ENCODE measurements at regions not wholly inside any gene's neighbourhood (a gene's known extent, or its start where the extent isn't known, plus 50 kb on each side); places are given as distances from the start of the nearest gene placed in this dataset.

DNA sequence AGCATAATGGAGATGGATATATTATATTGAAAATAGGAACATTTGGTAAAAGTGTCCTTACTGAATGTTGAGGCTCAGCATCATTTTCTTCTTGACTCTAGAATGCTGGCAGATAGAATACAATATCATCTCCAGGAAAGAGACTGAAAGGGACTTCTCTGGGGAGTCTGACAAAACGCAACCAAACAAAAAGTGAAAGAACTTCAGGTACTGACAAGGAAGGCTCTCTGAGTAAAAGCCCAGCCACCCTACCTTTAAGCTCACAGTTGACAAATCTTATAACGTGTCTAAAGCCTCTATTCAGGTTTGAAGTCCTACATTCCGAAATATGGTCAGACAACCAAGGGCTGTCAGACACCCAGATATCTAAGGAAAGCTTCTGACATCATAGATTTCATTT lies 590.8 kb downstream of the SOX6 start:
- no peak for DNase-seq (ENCODE audit: low read depth, low spot score)

DNA sequence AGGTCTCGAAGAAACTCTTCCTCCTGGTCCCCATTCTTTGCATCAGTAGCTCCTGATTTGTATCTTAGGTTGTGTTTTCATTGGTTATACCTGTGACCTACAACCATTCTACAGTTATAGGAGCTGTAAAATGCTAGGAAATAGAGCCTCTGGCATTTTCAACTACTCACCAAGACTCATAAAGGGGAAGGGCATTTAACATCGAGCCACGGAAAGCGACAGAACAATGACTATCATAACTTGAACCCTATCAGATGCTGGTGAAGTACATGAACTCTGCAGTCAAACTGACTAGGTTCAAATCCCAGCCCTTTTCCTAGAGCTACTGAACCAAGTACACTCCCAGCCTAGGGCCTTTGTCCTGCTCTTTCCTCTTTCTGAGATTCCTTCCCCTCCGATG lies 588.0 kb downstream of the SOX6 start:
- no peak for DNase-seq (ENCODE audit: low read depth, low spot score)

DNA sequence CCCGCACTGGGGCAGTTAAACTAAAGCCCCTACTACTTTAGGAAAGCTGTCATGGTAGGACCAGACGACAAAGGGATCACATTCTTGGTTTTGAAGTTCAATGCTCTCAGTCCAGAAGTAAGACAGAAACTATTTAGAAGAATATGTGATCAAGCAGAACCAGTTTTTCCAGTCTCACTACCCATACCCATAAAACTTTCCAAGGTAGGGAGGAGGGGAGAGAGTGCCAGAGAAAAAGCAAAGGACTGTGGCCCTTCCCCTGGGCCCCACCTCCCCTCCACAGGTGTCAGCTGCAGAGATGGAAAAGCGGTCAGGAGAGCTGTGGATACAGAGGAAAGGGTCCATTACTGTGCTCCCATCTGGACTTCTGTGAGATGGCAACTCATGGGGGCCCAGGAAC lies 587.1 kb downstream of the SOX6 start:
- DNase-seq (ENCODE audit: low read depth, low spot score): no peak

DNA sequence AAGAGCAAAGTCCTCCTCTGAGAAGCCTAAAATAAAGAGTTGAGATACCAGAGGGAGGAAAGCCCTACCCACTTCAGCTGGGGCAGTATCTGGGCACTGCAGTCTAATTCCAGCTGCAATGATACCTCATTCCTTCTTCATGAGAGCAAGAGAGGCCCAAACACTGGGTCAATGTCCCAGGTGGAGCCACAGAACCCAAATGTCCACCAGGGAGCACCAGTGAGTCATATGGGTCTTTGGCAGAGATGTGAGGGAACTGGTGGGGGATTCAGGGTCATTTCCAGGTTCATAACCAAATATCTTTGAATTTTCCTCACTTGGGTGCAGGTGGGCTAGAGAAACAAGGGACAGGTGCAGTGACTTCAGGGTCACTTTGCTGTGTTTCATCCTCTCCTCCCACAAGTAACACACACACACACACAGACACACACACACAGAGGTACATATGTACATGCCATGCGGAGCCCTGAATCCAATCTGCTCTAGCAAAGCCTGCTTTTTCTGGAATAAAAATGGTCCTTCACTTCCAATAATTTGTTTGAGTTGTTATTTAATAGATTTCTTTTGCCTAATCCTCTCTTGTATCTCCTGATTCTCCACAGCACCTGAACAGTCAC lies 585.4 kb downstream of the SOX6 start:
- DNase-seq (ENCODE audit: low read depth, low spot score): no peak

DNA sequence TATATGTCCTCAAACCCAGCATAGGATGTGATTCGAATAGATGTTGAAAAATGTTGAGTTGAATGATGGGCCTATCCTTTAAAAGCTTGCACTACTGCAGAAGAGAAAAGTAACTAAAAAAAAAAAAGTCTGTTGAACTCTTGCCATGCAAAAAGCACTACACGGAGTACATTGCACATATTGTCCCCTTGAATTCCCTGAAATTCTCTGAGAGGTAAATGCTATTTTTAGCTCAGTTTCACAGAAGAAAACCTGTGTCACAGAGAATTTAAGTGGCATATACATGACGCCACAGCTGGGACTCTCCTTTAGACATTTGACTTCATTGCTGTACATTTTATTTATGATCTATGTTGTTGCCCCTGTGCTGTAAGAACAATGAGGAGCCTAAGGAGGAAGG lies 583.8 kb downstream of the SOX6 start:
- DNase-seq (ENCODE audit: low read depth, low spot score): no peak

DNA sequence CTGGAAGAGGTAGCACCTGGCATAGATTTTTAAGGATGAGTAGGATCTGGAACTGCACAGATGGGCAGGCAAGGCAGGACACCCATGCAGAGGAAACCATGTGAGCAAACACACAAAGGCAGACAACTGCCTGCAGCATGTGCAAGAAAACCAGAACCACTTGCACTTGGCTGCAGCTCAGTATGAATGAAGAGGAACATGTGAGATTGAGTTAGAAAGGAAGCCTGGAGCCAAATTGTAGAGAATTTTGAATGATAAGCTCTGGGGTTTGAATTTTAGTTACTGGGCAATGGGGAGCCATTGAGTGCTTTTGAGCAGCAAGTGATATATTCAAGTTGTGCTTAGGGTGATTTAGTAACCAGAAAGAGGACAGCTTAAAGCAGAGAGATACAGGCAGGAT lies 583.4 kb downstream of the SOX6 start:
- no peak for DNase-seq (ENCODE audit: low read depth, low spot score)

DNA sequence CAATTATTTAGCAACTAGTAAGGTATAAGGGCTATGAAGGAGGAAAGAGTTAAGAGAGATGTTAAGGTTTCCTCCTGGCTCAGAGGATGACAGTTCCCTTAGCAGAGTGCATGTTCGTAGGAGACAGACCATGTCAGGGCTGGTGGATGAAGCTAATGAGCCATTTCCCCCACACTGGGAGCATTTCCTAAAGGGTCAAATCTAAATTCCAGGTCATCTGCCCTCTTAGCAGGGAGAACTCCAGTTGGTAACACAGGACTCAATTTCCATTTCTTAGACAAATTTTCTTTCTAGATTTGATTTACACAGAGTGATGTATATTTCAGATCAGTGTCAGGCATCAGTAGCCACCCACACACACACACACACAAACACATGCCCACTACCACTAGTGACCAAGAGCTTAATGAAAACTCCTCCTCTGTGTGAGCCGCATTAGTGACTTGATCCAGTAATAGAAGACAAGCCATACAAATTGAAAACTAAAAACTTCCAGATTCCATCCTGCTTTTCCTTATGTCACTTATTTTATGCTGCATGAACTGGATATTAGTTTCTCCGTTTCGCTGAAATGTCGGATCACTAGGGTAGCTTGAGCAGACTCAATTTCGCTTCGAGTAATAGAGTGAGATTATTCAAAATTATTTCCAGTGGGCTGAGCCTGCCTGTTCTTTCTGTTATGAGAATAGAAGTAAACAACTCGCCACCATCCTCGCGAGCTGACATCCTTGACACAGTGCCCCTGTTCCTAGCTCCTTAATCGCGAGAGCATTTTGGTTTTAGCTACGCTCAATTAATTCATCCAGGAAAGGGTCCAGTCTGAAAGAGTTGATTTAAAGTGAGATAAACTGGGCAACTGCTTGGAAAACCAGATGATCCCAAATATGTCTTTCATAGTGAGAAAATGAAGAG lies 582.6 kb downstream of the SOX6 start:
- no peak for DNase-seq (ENCODE audit: low read depth, low spot score)

DNA sequence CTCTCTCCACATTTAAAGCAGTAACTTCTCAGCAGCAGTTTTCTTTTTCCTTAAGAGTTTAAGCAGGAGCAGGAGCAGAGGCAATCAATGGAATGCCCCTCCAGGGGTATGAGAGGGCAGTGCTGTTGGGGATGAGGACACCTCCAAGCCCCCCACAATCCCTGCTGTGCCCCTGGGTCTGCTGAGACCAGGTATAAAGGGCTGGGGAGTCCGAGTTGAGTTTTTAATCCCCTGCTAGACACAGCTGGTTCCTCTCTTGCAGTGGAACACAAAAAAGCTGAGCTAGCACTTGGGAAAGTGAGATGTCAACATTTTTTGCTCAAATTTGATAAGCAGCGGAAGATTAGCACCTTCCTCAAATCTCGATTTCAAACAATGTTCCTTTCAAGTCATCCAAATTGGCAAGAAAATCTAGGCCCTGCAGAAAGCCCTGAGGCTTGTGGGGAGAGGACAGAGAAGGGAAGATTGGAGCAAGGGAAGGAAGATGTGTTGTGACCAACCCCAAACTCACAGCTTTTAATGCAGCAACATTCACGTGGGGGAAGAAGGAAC lies 581.9 kb downstream of the SOX6 start:
- no peak for DNase-seq (ENCODE audit: low read depth, low spot score)

DNA sequence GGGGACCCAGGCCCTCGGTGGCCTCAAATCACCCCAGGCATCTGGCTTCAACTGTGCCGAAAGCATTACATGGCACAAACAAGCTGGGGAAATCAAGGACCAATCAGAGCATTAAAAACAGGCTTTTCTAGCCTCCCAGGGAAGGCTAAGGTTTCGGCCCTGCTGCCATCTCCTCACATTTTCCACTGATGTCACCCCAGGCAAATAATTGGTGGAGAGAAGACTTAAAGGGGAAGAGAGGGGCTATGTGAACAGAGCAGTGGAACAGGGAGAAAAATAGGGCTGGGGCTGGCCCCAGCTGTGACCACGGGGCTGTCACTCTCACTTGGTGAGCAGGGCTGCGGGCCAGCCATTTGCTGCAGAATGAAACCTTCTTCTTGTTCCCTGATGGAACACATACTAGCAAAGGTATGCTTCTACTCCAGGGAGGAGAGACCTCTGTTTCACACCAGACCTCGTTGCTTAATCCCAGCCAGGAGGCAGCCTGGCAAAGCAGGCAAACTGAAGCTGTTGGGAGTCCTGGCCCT lies 581.3 kb downstream of the SOX6 start:
- DNase-seq (ENCODE audit: low read depth, low spot score): no peak

DNA sequence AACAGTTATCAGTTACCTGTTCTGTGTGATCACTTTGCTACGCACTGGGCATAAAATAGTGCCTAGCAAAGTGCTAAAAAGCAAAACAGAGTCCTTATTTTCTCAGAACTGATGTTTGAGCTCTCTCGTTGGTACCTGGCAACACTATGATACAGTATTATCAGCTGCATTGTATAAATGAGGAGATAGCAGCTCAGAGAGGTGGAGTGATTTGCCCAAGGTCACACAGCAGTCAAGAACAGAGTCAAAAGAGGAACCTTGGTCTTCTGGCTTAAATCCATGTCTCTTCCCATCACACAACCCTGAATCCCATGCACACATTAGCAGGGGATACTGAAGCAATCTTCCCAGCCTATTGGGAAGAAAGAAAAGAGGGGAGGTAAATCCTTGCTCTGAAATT lies 580.5 kb downstream of the SOX6 start:
- DNase-seq (ENCODE audit: low read depth, low spot score): no peak

DNA sequence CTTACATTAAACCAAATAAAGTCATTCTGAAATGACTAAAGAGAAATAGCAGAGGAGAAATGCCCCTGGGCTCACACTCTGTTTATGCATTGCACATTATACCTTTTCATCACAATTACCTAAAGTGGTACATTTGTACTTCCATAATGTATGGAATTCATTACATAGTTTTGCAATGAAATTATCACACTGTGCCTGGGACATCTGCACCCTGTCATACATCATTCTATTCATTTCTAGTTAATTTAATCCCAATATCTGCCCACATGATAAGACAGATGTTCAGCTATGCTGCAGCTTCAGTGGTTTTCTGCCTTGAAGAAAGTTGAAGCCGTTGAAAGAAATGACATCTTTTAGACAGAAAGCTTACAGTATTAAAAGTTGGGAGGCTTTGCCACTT lies 580.0 kb downstream of the SOX6 start:
- DNase-seq (ENCODE audit: low read depth, low spot score): no peak

DNA sequence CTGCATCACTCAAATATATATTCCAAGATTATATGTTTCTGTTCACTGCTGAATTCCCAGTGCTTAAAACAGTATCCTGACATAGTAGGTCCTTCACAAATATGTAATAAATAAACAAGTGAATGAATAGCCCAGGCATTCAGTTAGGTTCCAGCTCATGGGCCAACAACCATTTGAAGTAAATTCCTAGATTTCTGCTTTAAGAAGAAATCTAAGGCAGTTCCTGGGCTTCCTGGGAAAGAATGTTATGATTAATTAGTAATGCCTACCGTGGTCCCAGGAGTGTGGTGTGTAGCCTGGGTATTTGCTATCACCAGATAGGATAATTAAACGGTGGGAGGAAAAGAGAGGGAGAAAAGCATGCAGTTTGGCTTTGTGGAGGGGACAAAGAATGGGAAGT lies 576.8 kb downstream of the SOX6 start:
- DNase-seq (ENCODE audit: low read depth, low spot score): no peak

DNA sequence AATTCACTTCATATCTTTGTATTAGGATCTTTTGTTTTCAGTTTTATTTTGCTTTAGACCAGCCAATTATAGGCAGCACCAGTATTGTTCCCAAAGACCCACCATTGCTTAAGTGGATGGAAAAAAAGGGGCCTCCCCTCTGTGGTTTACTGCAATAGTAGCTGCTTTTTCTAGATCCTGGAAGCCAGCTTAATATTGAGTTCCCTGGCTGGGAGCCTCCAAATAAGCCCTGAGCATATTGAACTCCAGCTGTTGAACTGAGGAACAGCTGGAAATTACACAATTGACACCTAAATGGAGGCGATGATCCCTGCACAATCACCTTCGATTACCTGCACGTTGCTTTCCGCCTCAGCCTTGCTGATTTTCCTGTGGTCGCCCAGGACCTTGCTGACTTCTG lies 576.0 kb downstream of the SOX6 start:
- no peak for DNase-seq (ENCODE audit: low read depth, low spot score)

DNA sequence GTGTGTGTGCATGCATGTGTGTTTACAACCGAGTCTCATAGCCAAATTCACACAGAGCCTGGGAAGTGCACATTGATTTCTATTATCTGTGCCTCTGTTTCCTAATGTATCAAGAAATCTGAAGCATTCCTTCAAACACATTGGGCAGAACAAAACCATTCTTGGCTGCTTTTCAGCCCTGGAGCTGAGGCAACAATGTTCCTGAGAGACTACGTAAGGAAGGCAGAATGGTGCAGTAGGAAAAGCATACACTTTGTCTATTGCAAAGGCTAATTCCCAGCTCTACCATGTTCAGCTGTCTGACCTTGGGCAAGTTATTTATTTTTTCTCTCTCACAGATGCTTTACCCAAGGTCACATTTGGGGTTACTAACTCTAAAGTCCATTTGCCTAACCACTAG lies 575.5 kb downstream of the SOX6 start:
- DNase-seq (ENCODE audit: low read depth, low spot score): no peak

DNA sequence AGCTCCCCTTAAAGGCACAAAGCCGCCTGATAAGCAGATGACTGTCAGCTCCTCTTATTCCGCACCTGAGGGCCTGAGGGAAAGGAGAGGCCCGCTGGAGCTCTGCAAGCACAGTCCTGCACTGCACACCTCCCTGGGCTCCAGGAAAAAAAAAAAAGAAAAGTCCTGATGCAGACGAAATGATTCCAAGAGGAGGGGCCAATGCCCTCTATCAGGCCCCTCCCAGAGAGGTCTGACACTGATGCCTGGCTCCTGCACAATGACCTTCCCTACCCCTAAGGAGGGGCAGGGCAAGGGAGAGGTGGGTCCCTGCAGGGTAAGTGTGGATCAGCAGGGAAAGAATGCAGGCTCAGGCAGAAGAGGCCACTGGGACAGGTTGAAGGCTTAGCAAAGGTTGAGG lies 572.7 kb downstream of the SOX6 start:
- no peak for DNase-seq (ENCODE audit: low read depth, low spot score)

DNA sequence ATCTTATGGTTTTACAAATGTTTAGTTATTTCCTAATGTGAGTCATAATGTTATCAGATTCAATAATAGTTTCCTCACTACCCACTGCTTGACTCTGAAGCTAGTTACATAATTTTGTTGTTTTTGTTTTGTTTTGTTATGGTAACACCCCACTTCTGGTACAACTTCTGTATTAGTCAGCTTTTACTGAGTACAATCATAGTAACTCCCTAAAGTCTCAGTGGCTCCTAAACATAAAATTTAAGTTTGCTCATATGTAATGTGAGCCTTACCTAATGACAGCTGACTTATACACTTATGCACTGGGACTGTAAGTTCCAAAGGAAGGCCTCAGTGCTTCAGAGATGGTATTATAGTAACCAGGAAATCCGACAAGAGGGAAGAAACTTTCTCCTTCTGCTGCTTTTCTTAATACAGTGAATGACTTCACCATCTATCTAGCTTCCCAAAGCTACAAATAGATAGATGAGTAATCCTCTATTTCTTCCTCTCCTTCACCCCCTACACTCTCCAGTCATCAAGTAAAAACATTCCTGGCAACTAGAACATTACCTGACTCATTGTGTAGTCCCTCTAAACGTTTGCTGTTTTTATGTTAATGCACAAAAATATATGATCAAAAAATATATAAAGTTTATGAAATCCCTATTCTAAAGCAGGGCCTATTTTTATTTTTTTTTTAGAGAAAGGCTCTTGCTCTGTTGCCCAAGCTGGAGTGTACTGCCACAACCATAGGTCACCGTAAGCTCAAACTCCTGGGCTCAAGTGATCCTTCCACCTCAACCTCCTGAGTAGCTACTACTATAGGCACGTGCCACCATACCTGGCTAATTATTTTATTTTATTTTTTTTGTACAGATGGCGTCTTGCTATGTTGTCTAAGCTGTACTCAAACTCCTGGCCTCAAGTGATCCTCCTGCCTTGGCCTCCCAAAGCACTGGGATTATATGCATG lies 563.0 kb downstream of the SOX6 start:
- no peak for DNase-seq (ENCODE audit: low read depth, low spot score)

DNA sequence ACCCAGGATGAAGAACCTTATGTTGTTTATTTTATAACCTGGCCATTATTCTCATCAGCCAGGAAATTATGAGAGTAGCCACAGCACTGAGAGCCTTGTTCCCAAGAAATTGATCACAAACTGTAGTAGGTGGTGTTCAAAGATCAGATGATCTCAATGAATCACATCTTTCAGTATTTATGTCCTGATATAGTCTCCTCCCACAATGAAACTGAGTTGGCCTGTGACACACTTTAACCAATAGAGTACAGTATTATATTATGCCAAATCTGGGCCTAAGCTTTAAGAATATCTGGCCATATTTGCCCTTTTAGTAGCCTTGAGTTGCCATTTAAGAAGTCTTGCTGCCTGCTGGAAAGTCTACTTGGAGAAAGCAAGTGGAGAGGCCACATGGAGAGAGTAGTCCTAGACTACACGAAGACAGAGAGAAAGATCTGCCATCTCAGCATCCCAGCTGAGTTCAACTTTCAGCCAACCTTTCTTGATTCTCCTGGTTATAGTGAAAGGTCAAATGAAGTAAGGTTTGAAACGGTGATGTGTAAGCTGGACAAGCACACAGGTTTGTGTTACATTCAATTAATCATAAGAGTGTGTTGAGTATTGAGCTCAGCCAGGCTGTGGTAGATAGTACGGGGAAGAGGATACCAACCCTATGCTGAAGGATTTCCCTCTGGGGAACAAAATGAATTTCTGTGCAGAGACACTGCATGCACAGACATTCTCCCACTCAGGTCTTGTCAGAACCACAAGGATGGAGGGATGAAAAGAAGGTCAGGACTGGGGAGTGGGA lies 561.8 kb downstream of the SOX6 start:
- no peak for DNase-seq (ENCODE audit: low read depth, low spot score)

DNA sequence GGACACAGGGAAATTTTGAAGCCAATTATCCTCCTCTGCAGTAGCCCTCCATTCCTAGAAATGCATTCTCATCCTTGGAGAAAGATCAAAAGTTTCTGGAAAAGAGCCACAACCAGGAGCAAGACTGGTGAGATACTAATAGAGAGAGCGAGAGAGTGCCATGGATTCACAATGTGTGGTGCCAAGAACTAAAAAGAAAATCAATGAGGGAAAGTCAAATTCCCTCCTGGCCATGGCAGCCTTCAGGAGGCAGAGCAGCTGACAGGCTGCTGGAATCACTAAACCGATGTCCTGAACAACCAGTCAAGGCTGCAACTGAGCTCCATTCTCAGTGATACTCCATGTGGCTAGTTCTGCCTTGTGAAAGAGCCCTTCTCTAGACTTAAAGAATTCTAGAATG lies 561.0 kb downstream of the SOX6 start:
- no peak for DNase-seq (ENCODE audit: low read depth, low spot score)

DNA sequence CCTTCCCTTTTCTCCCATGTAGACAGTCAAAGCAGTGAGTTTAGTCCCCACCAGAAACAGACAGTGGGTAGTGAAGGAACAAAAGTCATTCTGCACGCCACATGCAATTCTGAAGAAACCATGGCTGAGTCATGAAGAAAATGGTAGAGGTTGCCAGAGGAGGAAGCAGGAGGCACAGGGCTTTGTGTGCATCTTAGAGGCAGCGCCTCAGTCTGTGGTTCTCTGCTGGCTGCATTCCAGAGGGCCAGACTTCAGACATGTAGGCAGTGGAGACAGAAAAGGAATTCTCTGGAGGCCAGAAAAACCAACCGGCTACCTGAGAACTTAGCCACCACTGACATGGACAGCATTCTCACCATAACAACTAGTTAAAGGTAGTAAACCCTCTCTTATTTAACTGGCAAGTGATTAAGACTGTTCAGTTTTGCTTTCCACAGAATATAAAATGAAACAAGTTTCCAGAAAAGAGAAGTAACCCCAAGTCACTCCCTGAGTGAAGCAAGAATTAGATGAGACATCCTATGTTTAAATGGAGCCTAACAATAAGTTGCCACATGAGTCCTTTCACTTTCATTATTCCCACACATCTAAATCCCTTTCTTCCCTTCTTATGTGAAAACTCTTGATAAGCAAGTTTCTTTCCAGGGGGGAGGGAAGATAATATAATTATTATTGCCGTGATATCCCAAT lies 556.1 kb downstream of the SOX6 start:
- DNase-seq (ENCODE audit: low read depth, low spot score): no peak

DNA sequence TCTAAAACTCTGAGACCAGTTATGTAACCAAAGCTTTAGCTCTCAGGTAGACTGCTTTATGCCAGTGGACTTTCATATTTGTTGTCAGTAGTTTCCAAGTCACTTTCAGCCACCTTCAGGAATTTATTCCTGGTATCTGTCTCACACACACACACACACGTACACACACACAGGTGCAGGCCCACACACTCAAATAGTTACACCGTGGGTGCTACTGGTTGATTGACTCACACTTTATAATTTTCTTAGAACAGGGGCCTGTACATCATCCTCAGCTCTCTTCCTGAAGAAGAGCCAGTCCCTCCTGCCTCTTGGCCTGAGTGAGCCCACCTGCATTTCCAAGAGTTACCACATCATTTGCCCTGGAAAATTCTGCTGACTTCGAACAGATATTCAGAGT lies 555.2 kb downstream of the SOX6 start:
- no peak for DNase-seq (ENCODE audit: low read depth, low spot score)

Measured in pulmonary artery endothelial cell (primary cell).